GM18870 (cell line): ENCODE measurements at regions not wholly inside any gene's neighbourhood (a gene's known extent, or its start where the extent isn't known, plus 50 kb on each side); places are given as distances from the start of the nearest gene placed in this dataset.
"Not testable (repeated sequence)": the region's sequence is repeated elsewhere in the genome, so short reads cannot be mapped to it uniquely, and the experiment has no call there.

ENCODE experiments used
- ATAC-seq: cut with Tn5 transposase; IDR thresholded peaks from one replicate; pipeline ENCODE4 v1.9.1; 2021; ENCODE audit warnings: moderate library complexity; ENCODE audit not compliant: unreplicated experiment

- ATAC-seq = no peak
These were observed 1092.7 kb downstream of the BRD1 start for GRCh38 chr22:48734961-48735360.

- ATAC-seq = no peak
These were observed 1093.3 kb downstream of the BRD1 start for GRCh38 chr22:48734359-48734758.

GRCh38 chr22:48729499-48730171, 1098.0 kb downstream of the BRD1 start:
- no peak for ATAC-seq

- ATAC-seq = no peak
These were observed 1100.1 kb downstream of the BRD1 start for GRCh38 chr22:48727454-48728058.

GRCh38 chr22:48724899-48725298, 1102.8 kb downstream of the BRD1 start:
- no peak for ATAC-seq

- ATAC-seq = no peak
These were observed 1105.0 kb downstream of the BRD1 start for GRCh38 chr22:48722661-48723060.

GRCh38 chr22:48721395-48721669, 1106.3 kb downstream of the BRD1 start:
- no peak for ATAC-seq

- no peak for ATAC-seq
These were observed 1106.8 kb downstream of the BRD1 start for GRCh38 chr22:48720662-48721394.

- ATAC-seq = no peak
These were observed 1107.6 kb downstream of the BRD1 start for GRCh38 chr22:48719978-48720661.

GRCh38 chr22:48718818-48719500, 1108.7 kb downstream of the BRD1 start:
- no peak for ATAC-seq

GRCh38 chr22:48717883-48718817, 1109.5 kb downstream of the BRD1 start:
- no peak for ATAC-seq

GRCh38 chr22:48717076-48717810, 1110.4 kb downstream of the BRD1 start:
- no peak for ATAC-seq

- not testable (repeated sequence) for ATAC-seq
These were observed 1111.5 kb downstream of the BRD1 start for GRCh38 chr22:48716154-48716553.

- ATAC-seq = no peak
These were observed 1112.2 kb downstream of the BRD1 start for GRCh38 chr22:48715511-48715910.

- ATAC-seq = no peak
These were observed 1113.4 kb downstream of the BRD1 start for GRCh38 chr22:48714231-48714630.

GRCh38 chr22:48713272-48714205, 1114.1 kb downstream of the BRD1 start:
- ATAC-seq = no peak

GRCh38 chr22:48712558-48713271, 1115.0 kb downstream of the BRD1 start:
- no peak for ATAC-seq

GRCh38 chr22:48711669-48712068, 1116.0 kb downstream of the BRD1 start:
- ATAC-seq = no peak
